T-helper 9 cell (primary cell): ENCODE measurements at regions not wholly inside any gene's neighbourhood (a gene's known extent, or its start where the extent isn't known, plus 50 kb on each side); places are given as distances from the start of the nearest gene placed in this dataset.

Experiments
- DNase-seq: peaks from one replicate; pipeline ENCODE4 v3.0.0-alpha.2; 2020

GRCh38 chr2:236883819-236884218 is 201.9 kb upstream of the COPS8 start:
- DNase-seq: no peak

- DNase-seq: no peak
Observed at GRCh38 chr2:236884569-236885175, 201.0 kb upstream of the COPS8 start.

GRCh38 chr2:236886456-236886855 is 199.2 kb upstream of the COPS8 start:
- DNase-seq: no peak

- no peak for DNase-seq
Observed at GRCh38 chr2:236887531-236887930, 198.2 kb upstream of the COPS8 start.

- DNase-seq: no peak
Observed at GRCh38 chr2:236887953-236888793, 197.5 kb upstream of the COPS8 start.

GRCh38 chr2:236888794-236889780 is 196.6 kb upstream of the COPS8 start:
- DNase-seq: no peak

- no peak for DNase-seq
Observed at GRCh38 chr2:236889791-236890704, 195.6 kb upstream of the COPS8 start.

- DNase-seq: no peak
Observed at GRCh38 chr2:236892721-236893120, 193.0 kb upstream of the COPS8 start.

GRCh38 chr2:236894791-236895190 is 190.9 kb upstream of the COPS8 start:
- no peak for DNase-seq

GRCh38 chr2:236895497-236895896 is 190.2 kb upstream of the COPS8 start:
- DNase-seq: no peak

- DNase-seq: no peak
Observed at GRCh38 chr2:236896688-236897087, 189.0 kb upstream of the COPS8 start.

- DNase-seq: no peak
Observed at GRCh38 chr2:236899146-236899545, 186.5 kb upstream of the COPS8 start.

- DNase-seq: no peak
Observed at GRCh38 chr2:236899950-236900640, 185.6 kb upstream of the COPS8 start.

- DNase-seq: no peak
Observed at GRCh38 chr2:236901956-236902355, 183.7 kb upstream of the COPS8 start.

- no peak for DNase-seq
Observed at GRCh38 chr2:236903978-236904377, 181.7 kb upstream of the COPS8 start.

- no peak for DNase-seq
Observed at GRCh38 chr2:236904389-236905263, 181.1 kb upstream of the COPS8 start.

- DNase-seq: no peak
Observed at GRCh38 chr2:236905976-236906375, 179.7 kb upstream of the COPS8 start.

GRCh38 chr2:236908439-236909192 is 177.1 kb upstream of the COPS8 start:
- no peak for DNase-seq

GRCh38 chr2:236909193-236909504 is 176.5 kb upstream of the COPS8 start:
- no peak for DNase-seq

- no peak for DNase-seq
Observed at GRCh38 chr2:236909802-236910201, 175.9 kb upstream of the COPS8 start.
